GM23248 (cell line): ENCODE measurements at regions not wholly inside any gene's neighbourhood (a gene's known extent, or its start where the extent isn't known, plus 50 kb on each side); places are given as distances from the start of the nearest gene placed in this dataset.

Experiments used
- DNase-seq: peaks from one replicate; pipeline ENCODE4 v3.0.0-alpha.2; 2015
- H2AFZ ChIP-seq: fragments of 200-600 bp; sonication (generic); 2 replicates; pipeline ENCODE4 v1.6.1; 2016; ENCODE audit warnings: antibody characterized with exemption
- H3F3A ChIP-seq: fragments of 200-600 bp; sonication (generic); 2 replicates; pipeline ENCODE4 v1.6.1; 2016; ENCODE audit warnings: mild to moderate bottlenecking, antibody characterized with exemption, mixed run types; ENCODE audit not compliant: insufficient read depth
- H3K27ac ChIP-seq: fragments of 200-600 bp; sonication (generic); 2 replicates; pipeline ENCODE4 v1.5.1; 2016; ENCODE audit warnings: mild to moderate bottlenecking
- H3K27me3 ChIP-seq: fragments of 200-600 bp; sonication (generic); replicated peaks from 2 replicates; pipeline ENCODE4 v1.6.1; 2016; ENCODE audit warnings: mild to moderate bottlenecking; ENCODE audit not compliant: insufficient read depth
- H3K36me3 ChIP-seq: fragments of 200-600 bp; sonication (generic); 2 replicates; pipeline ENCODE4 v1.6.1; 2016; ENCODE audit warnings: low read depth, mild to moderate bottlenecking
- H3K4me1 ChIP-seq: fragments of 200-600 bp; sonication (generic); 2 replicates; pipeline ENCODE4 v1.6.1; 2016; ENCODE audit warnings: mild to moderate bottlenecking; ENCODE audit not compliant: insufficient read depth
- H3K4me2 ChIP-seq: fragments of 200-600 bp; sonication (generic); one replicate; pipeline ENCODE4 v1.6.1; 2016; ENCODE audit warnings: mild to moderate bottlenecking; ENCODE audit not compliant: unreplicated experiment
- H3K4me3 ChIP-seq: fragments of 200-600 bp; sonication (generic); 2 replicates; pipeline ENCODE4 v1.5.1; 2016; ENCODE audit warnings: mild to moderate bottlenecking
- H3K79me2 ChIP-seq: fragments of 200-600 bp; sonication (generic); 2 replicates; pipeline ENCODE4 v1.6.1; 2016; ENCODE audit warnings: mild to moderate bottlenecking; ENCODE audit not compliant: insufficient read depth
- H3K9ac ChIP-seq: fragments of 200-600 bp; sonication (generic); 2 replicates; pipeline ENCODE4 v1.6.1; 2016; ENCODE audit warnings: mild to moderate bottlenecking
- H3K9me2 ChIP-seq: fragments of 200-600 bp; sonication (generic); 2 replicates; pipeline ENCODE4 v1.6.1; 2016; ENCODE audit warnings: mixed run types, mild to moderate bottlenecking, moderate library complexity; ENCODE audit not compliant: insufficient read depth
- H3K9me3 ChIP-seq: fragments of 200-600 bp; sonication (generic); one replicate; pipeline ENCODE4 v1.6.1; 2017; ENCODE audit warnings: low read depth
- H4K20me1 ChIP-seq: fragments of 200-600 bp; sonication (generic); 2 replicates; pipeline ENCODE4 v1.6.0; 2016; ENCODE audit not compliant: insufficient read depth
- EZH2 ChIP-seq: fragments of 200-600 bp; sonication (generic); IDR thresholded peaks from 2 replicates; pipeline ENCODE4 v1.6.1; 2018; ENCODE audit warnings: antibody characterized with exemption, mild to moderate bottlenecking; ENCODE audit not compliant: insufficient read depth, poor library complexity, severe bottlenecking
- EZH2phosphoT487 ChIP-seq: fragments of 200-600 bp; sonication (generic); IDR thresholded peaks from 2 replicates; pipeline ENCODE4 v1.6.1; 2018; ENCODE audit warnings: antibody characterized with exemption, moderate library complexity, mild to moderate bottlenecking, low read depth; ENCODE audit not compliant: insufficient read depth
- WGBS, 2 experiments: methylation state at CpG; one replicate each; pipeline ENCODE4 v1.1.6; 2015 to 2017; ENCODE audit warnings: low lambda C conversion rate in 2 of 2, low coverage in 1 of 2; ENCODE audit errors: missing lambda C conversion rate in 2 of 2; 5-methylcytosine and 5-hydroxymethylcytosine counted together
- in situ Hi-C: fragments of 300-500 bp; cut with MboI; formaldehyde crosslinking; loops from 2 replicates; pipeline ENCODE4 v1.15.0; 2020

DNA sequence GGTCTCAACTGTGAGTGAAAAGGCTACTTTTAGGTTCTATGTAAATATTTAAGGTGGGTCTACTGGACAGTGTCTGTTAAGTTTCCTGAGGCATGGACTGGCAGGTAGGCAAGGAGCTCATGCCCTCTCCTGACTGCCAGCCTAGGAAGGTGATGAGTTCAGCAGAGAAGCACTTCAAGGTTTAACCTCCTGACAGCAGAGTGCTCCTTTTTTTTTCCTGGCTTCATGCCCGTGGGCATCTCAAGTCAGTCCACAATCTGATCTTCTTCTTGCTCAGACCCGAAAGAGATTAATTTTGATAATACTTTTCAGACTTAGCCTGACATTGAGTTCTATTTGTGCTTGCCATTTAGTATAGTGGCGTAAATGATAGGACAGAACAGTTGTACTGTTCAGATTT is 241.9 kb upstream of the NREP start:
- H3K9ac ChIP-seq: peak overlapping the region; percentile 64

GRCh38 chr5:111997711-111998110 is 240.7 kb upstream of the NREP start:
- Histone ChIP-seq H3K9ac (peak overlapping the region; percentile 64), H3K27me3 (no peaks in the 10 kb centered on the region), H4K20me1 (no peaks in the 10 kb centered on the region), H3K36me3 (no peaks in the 10 kb centered on the region), H3F3A (peaks cover 34% of the 10 kb centered on the region), H2AFZ (no peak overlapping the region; the same call in 1 of the 2 replicates), H3K79me2 (no peaks in the 10 kb centered on the region), H3K27ac (peak overlapping the region; percentile 86), H3K4me3 (no peak overlapping the region), H3K4me2 (peak overlapping the region; percentile 36), H3K9me2 (no peaks in the 10 kb centered on the region), H3K9me3 (no peaks in the 10 kb centered on the region), H3K4me1 (peaks cover 58% of the 10 kb centered on the region)
- 0 to 2% methylated on average over 3 of the region's 3 CpGs for WGBS, 2 experiments
- DNase-seq: peak; percentile 100
- no peak for TF ChIP-seq EZH2
- peak; percentile 79; the same call in 1 of the 2 replicates for TF ChIP-seq EZH2phosphoT487
- in situ Hi-C loops: no loop called here

More for the DNA sequence above, 241.9 kb upstream of the NREP start:
- no peak overlapping the region for H3K4me3 ChIP-seq
- WGBS, 2 experiments: 73 to 93% methylated on average over 3 of the region's 3 CpGs
- no peak for TF ChIP-seq EZH2
- TF ChIP-seq EZH2phosphoT487: no peak
- no peaks in the 10 kb centered on the region for H3K27me3 ChIP-seq
- H3K27ac ChIP-seq: peak overlapping the region; percentile 86
- H3K36me3 ChIP-seq: no peaks in the 10 kb centered on the region
- H3F3A ChIP-seq: peaks cover 46% of the 10 kb centered on the region
- no peak overlapping the region for H2AFZ ChIP-seq
- in situ Hi-C loops: no loop called here
- H3K9me3 ChIP-seq: no peaks in the 10 kb centered on the region
- H3K9me2 ChIP-seq: 0 out of 2 replicates have a peak, but pooled peaks cover 3% of the 10 kb centered on the region
- no peaks in the 10 kb centered on the region for H3K79me2 ChIP-seq
- peak overlapping the region; percentile 27 for H3K4me2 ChIP-seq
- DNase-seq: no peak
- H3K4me1 ChIP-seq: peaks cover 60% of the 10 kb centered on the region
- no peaks in the 10 kb centered on the region for H4K20me1 ChIP-seq

GRCh38 chr5:111997308-111997707 is 240.3 kb upstream of the NREP start:
- WGBS, 2 experiments: 28 to 36% methylated on average over 5 of the region's 5 CpGs
- Histone ChIP-seq H3K9me2 (no peaks in the 10 kb centered on the region), H3K27me3 (no peaks in the 10 kb centered on the region), H3K36me3 (no peaks in the 10 kb centered on the region), H3K4me1 (peaks cover 54% of the 10 kb centered on the region), H2AFZ (no peak overlapping the region; the same call in 1 of the 2 replicates), H3K4me2 (peak overlapping the region; percentile 36), H3K27ac (peak overlapping the region; percentile 84), H3K9ac (peak overlapping the region; percentile 26; the same call in 1 of the 2 replicates), H3K4me3 (no peak overlapping the region), H3K9me3 (no peaks in the 10 kb centered on the region), H3F3A (peaks cover 33% of the 10 kb centered on the region), H4K20me1 (no peaks in the 10 kb centered on the region), H3K79me2 (no peaks in the 10 kb centered on the region)
- TF ChIP-seq EZH2phosphoT487 (no peak), EZH2 (no peak)
- peak; percentile 84 for DNase-seq
- in situ Hi-C loops: no loop called here

DNA sequence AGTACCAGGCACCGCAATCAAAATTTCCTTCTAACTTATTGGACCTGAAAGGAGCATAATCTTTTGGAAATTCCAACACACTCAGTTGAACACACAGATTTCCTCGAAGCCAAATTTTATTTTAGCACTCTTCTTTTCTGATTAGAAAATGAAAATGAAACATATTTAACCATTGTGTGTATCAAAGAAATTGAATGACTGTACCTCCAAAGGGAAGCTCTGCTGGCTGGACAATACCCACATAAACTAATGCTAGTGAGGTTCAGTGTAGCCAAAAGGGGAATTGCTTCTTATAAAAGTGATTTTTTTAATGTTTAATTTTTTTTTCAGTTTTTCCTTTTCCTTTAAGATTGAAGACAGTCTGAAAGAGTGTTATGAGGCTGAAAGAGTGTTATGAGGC is 239.6 kb upstream of the NREP start:
- TF ChIP-seq EZH2phosphoT487: no peak
- no peak for TF ChIP-seq EZH2
- no peak for DNase-seq
- H3K27ac ChIP-seq: peak overlapping the region; percentile 84
- no peaks in the 10 kb centered on the region for H3K36me3 ChIP-seq
- H3K9me2 ChIP-seq: no peaks in the 10 kb centered on the region
- H3K9ac ChIP-seq: peak overlapping the region; percentile 26
- H3F3A ChIP-seq: peaks cover 33% of the 10 kb centered on the region
- 53 to 56% methylated on average over 2 of the region's 2 CpGs for WGBS, 2 experiments
- H3K4me3 ChIP-seq: no peak overlapping the region
- H3K9me3 ChIP-seq: no peaks in the 10 kb centered on the region
- in situ Hi-C loops: no loop called here
- H3K79me2 ChIP-seq: no peaks in the 10 kb centered on the region
- peak overlapping the region; percentile 18 for H3K4me2 ChIP-seq
- H3K27me3 ChIP-seq: no peaks in the 10 kb centered on the region
- H3K4me1 ChIP-seq: peaks cover 48% of the 10 kb centered on the region
- no peaks in the 10 kb centered on the region for H4K20me1 ChIP-seq
- no peak overlapping the region for H2AFZ ChIP-seq

DNA sequence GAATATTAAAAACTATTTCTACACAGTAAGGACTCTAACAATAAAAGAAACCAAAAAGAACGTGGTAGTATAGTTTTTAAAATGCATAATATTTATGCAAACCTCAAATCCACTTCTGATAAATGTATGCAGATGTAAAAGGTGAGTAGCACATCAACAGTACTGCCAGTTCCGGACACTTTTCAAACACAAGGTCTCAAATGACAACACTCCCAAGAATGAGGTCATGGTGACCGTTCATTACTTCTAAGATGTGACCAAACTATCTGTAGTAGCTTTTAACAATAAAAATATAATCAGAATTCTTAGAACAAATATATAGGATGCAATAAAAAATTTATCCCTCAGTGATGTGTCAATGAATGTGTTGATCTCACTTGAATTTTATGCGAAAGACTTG is 238.7 kb upstream of the NREP start:
- H3K27ac ChIP-seq: no peak overlapping the region
- peaks cover 42% of the 10 kb centered on the region for H3K4me1 ChIP-seq
- 90 to 97% methylated on average over 4 of the region's 4 CpGs for WGBS, 2 experiments
- no peak overlapping the region for H3K9ac ChIP-seq
- H3K4me2 ChIP-seq: no peak overlapping the region
- TF ChIP-seq EZH2phosphoT487: no peak
- TF ChIP-seq EZH2: no peak
- no peak overlapping the region for H3K4me3 ChIP-seq
- H2AFZ ChIP-seq: no peak overlapping the region
- in situ Hi-C loops: no loop called here
- H3K27me3 ChIP-seq: no peaks in the 10 kb centered on the region
- H3K9me2 ChIP-seq: no peaks in the 10 kb centered on the region
- no peak for DNase-seq
- H3K9me3 ChIP-seq: no peaks in the 10 kb centered on the region
- H3K79me2 ChIP-seq: no peaks in the 10 kb centered on the region
- no peaks in the 10 kb centered on the region for H3K36me3 ChIP-seq
- H3F3A ChIP-seq: peaks cover 33% of the 10 kb centered on the region
- no peaks in the 10 kb centered on the region for H4K20me1 ChIP-seq
